RPMI8226 (cell line): ENCODE measurements at regions not wholly inside any gene's neighbourhood (a gene's known extent, or its start where the extent isn't known, plus 50 kb on each side); places are given as distances from the start of the nearest gene placed in this dataset.

Experiments
- DNase-seq: peaks from one replicate; pipeline ENCODE4 v3.0.0-alpha.2; 2015

- no peak for DNase-seq
These were observed 133.8 kb downstream of the TMEM38B start for GRCh38 chr9:105828171-105828570.

DNA sequence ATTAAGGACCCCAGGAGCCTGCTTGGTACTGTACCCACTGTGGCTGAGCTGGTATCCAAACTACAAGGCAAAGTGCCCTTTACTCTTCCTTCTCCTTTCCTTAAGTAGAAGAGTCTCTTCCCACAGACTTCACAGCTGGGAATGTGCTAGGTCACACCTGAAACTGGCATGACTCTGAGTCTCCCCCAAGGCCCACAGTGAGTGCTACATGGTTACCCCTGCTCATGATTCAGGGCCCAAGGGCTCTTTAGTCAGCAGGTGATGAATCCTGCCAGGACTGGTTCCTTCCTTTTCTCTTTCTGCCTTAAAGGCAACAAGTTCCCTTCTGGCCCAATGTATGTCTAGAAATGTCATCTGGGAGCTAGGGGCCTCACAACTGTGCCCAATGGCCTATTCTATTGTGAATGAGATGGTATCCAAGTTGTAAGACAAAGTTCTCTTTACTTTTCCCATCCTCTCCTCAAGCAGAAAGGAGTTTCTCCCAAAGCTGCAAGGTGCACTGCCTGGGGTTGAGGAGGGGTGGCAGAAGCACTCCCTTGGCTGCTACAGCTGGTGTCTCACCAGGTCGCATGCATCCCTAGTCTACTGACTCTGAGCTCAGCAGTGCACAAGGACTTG, 134.4 kb downstream of the TMEM38B start:
- no peak for DNase-seq

DNA sequence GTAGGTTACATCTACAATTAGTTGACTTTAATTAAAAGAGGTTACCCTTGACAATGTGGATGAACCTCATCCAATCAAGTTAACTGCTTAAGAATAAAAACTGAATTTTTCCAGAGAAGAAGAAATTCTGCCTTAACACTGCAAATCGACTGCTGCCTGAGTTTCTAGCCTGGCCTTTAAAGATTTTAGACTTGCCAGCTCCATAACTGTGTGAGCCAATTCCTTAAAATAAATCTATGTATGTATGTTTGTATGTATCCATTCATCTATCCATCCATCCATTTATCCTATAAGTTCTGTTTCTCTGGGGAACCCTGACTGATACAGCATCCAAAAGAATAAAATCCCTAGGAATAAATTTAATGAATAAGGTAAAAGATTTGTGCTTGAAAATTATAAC, 136.1 kb downstream of the TMEM38B start:
- DNase-seq = no peak

DNA sequence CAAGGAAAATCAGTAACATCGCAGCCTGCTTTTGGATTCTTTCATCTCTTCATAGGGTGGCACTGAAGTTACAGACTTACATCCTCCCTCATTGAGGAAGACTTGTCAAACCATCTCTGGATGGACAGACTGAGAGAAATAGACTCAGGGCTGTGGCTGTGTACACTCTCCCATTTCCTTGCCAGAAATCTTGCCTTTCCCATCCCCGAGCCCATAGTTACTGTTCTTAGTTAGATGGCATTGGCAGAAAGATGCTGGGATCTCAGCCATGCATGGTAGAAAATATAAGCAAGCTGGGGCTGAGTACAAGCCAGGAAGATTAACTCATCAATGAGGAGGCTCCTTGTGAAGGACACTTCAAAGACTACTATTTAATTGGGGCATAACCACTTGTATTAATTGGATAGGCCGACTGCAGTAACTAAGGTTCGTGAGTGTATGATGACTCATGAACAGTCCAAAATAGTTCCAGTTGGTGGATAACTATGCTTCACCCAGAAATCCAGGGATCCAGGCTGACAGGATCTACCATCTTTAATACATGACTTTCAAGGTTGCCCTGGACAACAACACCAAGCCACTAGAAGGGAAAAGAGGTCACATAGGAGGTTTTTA, 137.9 kb downstream of the TMEM38B start:
- no peak for DNase-seq

DNA sequence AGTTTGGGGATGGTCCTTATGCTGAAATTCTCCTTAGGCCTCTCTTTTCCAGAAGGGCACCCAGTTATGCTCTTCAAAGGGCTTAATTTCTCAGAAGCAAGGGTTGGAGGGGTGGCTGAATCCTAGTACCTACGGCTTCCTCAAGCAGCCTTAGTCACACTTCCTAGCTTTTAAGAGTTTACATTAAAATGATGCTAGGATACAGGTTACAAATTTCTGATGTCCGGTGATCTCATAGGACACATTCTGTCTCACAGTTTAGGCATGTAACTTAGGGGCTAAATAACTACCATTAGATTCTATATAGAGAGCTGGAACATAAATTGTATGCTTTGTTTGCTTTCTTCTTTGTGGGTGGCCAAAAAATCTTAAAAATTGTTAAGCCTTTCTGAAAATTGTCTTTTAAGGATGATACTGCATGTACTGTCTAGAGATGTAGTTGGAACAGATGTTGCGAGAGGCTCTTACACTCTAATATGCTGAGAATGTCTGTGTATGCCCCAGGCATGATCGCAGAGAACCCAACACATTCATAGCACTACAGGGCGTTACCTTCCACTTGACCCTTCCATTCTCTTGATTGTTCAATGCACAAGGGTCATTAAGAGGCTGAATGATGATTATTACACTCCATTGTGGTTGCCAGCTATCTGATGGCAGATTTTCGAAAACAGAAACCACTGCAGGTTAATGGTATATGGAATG, 139.1 kb downstream of the TMEM38B start:
- no peak for DNase-seq

DNA sequence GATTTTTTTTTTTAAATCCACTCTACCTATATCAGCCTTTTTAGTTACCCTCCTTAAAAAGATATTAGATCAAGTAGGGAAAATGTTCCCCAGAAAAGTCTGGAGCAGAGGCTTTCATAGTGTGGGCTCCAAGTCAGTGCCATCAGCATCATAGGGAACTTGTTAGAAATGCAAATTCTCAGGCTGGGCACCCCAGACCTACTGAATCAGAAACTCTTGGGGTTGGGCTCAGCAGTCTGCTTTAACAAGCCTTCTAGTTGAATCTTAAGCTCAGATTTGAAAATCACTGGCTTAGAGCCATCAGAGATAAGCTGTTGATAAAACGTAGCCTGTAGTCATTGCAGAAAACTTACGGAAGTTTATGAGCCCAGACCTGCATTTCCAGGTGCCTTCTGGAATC, 140.1 kb downstream of the TMEM38B start:
- no peak for DNase-seq

DNA sequence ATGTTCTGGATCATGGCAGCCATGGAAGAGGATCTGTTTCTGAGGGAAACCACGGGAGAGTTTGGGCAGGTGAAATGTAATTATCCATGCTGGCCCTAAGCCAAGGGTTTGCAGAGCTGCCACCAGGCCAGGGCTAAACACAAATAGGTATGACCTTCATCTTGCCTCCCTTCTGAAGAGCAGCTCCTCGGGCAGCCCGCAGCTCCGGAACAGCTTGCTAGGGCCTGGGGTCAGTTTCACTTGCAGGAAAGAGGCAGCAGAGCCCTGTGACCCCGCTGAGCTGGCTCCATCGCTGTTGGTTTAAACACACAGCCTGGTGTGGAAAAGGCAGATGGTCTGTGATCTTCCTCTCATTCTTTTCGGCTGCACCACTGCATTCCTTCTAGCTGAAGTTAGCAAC, 141.4 kb downstream of the TMEM38B start:
- peak; percentile 3 for DNase-seq

DNA sequence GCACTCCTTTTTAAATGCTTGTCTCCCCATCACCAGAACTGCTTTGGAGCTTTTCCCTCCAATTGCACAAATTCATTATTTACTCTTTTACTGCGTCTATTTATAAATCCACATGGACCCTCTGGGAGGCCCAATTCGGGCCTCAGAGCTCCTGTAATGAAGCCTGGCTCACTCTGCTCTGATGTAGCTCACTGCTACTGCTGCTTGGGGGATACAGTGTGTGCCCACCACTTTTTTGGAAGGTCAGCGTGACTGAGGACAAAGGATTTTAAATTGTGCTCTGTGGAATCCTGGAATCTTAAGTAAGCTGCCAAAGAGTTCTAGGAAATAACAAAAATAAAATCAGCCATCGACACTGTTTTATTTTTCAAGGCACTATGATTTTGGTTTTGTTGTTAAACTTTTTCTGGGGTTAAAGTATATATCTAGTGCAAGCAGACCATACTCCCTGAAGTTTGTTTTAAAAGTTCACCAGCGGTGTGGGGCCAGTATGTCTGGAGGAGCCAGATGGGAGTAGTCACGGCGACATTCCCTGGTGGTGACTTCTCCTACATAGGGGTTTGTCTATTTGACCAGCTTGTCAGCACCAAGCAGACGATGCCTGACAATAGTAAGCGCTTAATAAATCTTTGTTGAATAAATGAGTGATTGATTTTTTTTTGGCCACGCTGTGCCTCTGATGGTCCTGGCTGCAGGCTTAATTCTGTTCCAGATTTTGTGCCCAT, 142.8 kb downstream of the TMEM38B start:
- no peak for DNase-seq

DNA sequence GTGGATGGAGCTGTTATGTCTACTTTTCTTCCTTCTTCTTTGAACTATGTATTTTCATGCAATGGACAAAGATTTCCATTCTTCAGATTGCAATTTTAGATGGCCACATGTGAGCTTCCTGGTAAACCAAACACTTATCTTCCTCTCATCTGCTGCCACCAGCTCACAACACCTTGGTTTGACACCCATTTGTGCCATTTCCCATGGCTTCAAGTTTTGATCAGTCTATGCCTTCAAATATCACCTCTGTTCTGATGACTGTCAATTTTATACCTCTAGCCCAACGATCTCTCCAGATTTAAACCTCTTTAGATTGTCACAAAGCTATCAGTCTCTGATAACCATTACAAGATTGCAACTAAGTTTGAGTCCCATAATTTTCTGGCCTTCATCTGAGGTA, 147.2 kb downstream of the TMEM38B start:
- DNase-seq = no peak

- DNase-seq = peak; percentile 23
These were observed 147.8 kb downstream of the TMEM38B start for GRCh38 chr9:105842023-105842644.

DNA sequence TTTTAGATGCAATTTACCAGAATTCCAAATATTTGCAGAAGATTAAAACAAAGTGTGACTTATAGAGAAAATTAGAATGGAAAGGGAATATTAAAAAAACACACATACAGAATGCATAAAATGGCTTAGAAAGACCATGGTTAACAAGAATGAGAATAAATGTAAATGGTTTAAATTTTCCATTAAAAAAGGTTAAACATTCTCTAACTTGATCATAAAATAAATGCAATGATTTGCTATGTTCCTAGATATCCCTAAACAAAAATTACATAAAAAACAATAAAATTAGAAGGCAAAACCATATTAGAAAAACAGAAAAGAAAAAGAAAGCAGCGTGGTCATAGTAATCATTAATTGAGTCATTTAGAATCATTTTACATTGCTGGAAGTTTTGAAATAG, 152.5 kb downstream of the TMEM38B start:
- no peak for DNase-seq

GRCh38 chr9:105850852-105851500, 156.6 kb downstream of the TMEM38B start:
- no peak for DNase-seq

- no peak for DNase-seq
These were observed 159.9 kb downstream of the TMEM38B start for GRCh38 chr9:105854026-105854782.

DNA sequence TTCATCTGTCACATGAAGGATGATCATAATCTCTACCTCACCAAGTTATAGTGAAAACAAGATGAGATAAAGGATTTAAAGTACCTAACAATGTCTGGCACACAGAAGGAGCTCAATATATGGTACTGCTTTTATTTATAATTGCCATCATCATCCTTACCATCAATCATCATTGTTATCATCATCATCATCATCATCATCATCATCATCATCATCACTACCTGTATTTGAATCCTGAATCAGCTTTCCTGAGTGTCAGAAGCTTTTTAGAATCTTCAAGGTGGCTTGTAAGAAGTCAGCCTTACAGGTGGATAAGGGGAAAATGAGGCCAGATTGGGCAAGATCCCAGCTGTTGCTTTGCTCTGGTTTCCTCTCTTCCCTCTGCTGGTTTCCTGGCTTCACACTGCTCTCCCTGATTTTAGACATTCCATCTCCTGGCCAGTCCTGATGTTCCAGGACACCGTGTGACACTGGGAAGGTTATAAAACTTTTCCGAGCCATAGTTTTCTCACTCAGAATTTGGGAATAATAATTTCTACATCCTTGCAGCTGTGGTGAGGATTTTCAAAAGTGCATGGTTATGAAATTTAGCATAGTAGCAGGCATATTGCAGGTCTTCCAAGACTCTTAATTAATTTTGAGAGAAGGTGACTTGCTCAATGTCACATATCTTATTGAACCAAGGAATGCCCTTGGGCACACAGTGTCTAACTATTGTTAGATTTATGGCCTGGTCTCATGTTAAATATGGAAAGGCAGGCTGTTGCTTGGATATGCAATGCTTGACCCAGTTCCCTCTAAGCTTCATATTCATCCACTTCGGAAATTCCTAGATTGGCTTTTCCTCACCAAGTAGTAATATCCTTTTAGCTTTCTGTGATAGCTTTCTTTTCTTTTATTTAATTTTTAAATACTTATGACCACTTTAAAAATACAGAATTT, 160.7 kb downstream of the TMEM38B start:
- no peak for DNase-seq

DNA sequence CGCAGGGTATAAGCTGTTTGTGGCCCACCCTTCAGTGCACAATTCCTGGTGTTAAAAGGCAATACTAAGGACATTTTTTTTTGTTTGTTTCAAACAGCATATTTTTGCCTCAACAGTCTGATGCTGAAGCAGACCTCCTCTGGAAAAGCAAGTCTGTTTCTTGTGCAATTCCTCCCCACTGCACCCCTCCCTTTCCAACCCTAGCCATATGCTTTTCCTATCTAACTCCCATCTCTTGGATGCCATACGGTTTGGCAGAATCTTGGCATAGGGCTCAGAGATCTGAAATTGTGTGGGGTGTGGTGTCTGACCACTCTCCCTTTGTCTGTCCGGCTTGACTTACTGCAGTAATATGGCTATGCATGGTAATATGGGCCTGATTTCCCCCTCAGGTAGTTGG, 161.6 kb downstream of the TMEM38B start:
- DNase-seq = no peak

- DNase-seq = no peak
These were observed 163.8 kb downstream of the TMEM38B start for GRCh38 chr9:105858006-105858690.

DNA sequence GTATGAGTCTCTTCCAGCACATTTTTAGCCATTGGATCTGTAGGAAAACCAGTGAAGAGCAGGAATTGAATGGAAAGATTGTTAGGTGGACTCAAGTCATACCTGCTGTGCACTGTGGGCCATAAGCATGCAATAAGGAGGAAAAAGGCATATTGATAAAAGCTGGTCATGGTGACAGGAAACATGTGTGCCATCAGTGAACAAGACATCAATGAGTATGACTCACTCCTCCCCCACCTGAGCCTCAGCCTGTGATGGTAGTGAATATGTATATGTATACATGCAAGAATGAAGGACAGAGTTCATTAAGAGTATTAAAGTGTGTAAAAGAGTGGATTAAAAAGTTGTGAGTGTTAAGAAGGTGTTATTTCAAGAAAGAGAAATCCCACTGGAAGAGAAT, 164.5 kb downstream of the TMEM38B start:
- DNase-seq = no peak

GRCh38 chr9:105859428-105860091, 165.2 kb downstream of the TMEM38B start:
- DNase-seq = no peak

GRCh38 chr9:105860516-105860915, 166.2 kb downstream of the TMEM38B start:
- DNase-seq = no peak

DNA sequence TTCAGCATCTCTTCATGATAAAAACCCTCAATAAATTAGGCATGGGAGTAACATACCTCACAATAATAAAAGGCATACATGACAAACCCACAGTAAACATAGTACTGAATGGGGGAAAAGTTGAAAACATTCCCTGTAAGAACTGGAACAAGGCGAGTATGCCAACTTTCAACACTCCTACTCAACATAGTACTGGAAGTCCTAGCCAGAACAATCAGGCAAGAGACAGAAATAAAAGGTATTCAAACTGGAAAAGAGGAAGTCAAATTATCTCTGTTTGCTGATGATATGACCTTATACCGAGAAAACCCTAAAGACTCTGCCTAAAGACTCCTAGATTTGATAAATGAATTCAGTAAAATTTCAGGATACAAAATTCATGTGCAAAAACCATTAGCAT, 167.6 kb downstream of the TMEM38B start:
- no peak for DNase-seq
